ENCODE measurements at regions not wholly inside any gene's neighbourhood (a gene's known extent, or its start where the extent isn't known, plus 50 kb on each side); places are given as distances from the start of the nearest gene placed in this dataset.

- no peak for TF ChIP-seq JUN (IDR thresholded peaks at IDR 0.05; ENCODE audit: borderline replicate concordance, low read depth, low read length)
- TF ChIP-seq JUN (CRISPR knock-in tag; IDR thresholded peaks at IDR 0.05; ENCODE audit: borderline replicate concordance) = no peak
- TF ChIP-seq CBX8 (IDR thresholded peaks at IDR 0.05; ENCODE audit: borderline replicate concordance, extremely low read depth, low read depth, low read length, poor library complexity, severe bottlenecking) = no peak
- TF ChIP-seq ATF3 (IDR thresholded peaks at IDR 0.05) = no peak
- no peak for TF ChIP-seq ATF3 (CRISPR knock-in tag; conservative IDR thresholded peaks at IDR 0.05)
- no peak for TF ChIP-seq TARDBP (IDR thresholded peaks at IDR 0.05)
- no peak for TF ChIP-seq BRF2 (IDR thresholded peaks at IDR 0.05; ENCODE audit: borderline replicate concordance, insufficient read depth, insufficient read length)
- no peak for TF ChIP-seq CTCF (IDR thresholded peaks at IDR 0.05 in 2 of 3, conservative IDR thresholded peaks at IDR 0.05 in 1 of 3; ENCODE audit: insufficient read depth in 2 of 3, low read depth in 1 of 3, low read length in 3 of 3)
- TF ChIP-seq FOXP1 (CRISPR knock-in tag; IDR thresholded peaks at IDR 0.05) = no peak
- TF ChIP-seq SRF (CRISPR knock-in tag; IDR thresholded peaks at IDR 0.05) = no peak
- TF ChIP-seq SIX5 (IDR thresholded peaks at IDR 0.05; ENCODE audit: borderline replicate concordance in 1 of 2, insufficient read depth in 1 of 2, low read depth in 1 of 2, low read length in 2 of 2) = no peak
- TF ChIP-seq SMAD3 (CRISPR knock-in tag; conservative IDR thresholded peaks at IDR 0.05) = no peak
- no peak for TF ChIP-seq NR2C1 (IDR thresholded peaks at IDR 0.05)
- TF ChIP-seq NR2C1 (tag; IDR thresholded peaks at IDR 0.05) = no peak
- no peak for TF ChIP-seq CEBPB (tag; IDR thresholded peaks at IDR 0.05)
Measured at GRCh38 chr1:182291584-182292192, 99.9 kb downstream of the GLUL start.

All from K562 (cell line).